SU-DHL-6 (cell line): ENCODE measurements at regions not wholly inside any gene's neighbourhood (a gene's known extent, or its start where the extent isn't known, plus 50 kb on each side); places are given as distances from the start of the nearest gene placed in this dataset.

Experiments used
- CTCF ChIP-seq: fragments of 200-600 bp; sonication (generic); IDR thresholded peaks from one replicate; pipeline ENCODE4 v1.5.1; 2017; ENCODE audit warnings: antibody characterized with exemption, mild to moderate bottlenecking, low read length, moderate library complexity; ENCODE audit not compliant: insufficient read depth, poor library complexity, severe bottlenecking
- EZH2phosphoT487 ChIP-seq: fragments of 200-600 bp; sonication (generic), shearing (Covaris generic); conservative IDR thresholded peaks from 2 replicates; pipeline ENCODE4 v1.6.1; 2018; ENCODE audit warnings: mild to moderate bottlenecking, antibody characterized with exemption, low read length, moderate library complexity, mixed read lengths

GRCh38 chr9:106404137-106404536 is 458.8 kb upstream of the ZNF462 start:
- no peak for TF ChIP-seq CTCF
- no peak for TF ChIP-seq EZH2phosphoT487
